Right lobe of liver (tissue), 6 donors: ENCODE measurements at regions not wholly inside any gene's neighbourhood (a gene's known extent, or its start where the extent isn't known, plus 50 kb on each side); places are given as distances from the start of the nearest gene placed in this dataset.
A peak's percentile ranks its signal among the peaks of the same experiment; 100 is the strongest.

Experiments
- ATAC-seq, 4 donors: fragments of 200-7000 bp; cut with Tn5 transposase; one replicate each; pipeline ENCODE4 v1.9.1; 2020; ENCODE audit warnings: mild to moderate bottlenecking in 4 of 4, moderate library complexity in 4 of 4
- DNase-seq, 3 donors: peaks; one replicate each; pipeline ENCODE4 v3.0.0-alpha.2; 2020
- H3K27ac ChIP-seq, 3 donors: fragments of 200-600 bp; one replicate each; pipeline ENCODE4 v1.8.0; 2022
- H3K27me3 ChIP-seq, 2 donors: fragments of 200-600 bp; one replicate each; pipeline ENCODE4 v1.8.0; 2022
- H3K36me3 ChIP-seq, 4 donors: fragments of 200-600 bp; sonication (generic) in 1 of 4; one replicate each; pipeline versions ENCODE4 v1.5.1 to v1.8.0; 2017 to 2022; ENCODE audit warnings: control low read depth in 1 of 4
- H3K4me1 ChIP-seq, 4 donors: fragments of 200-600 bp; sonication (generic) in 1 of 4; one replicate each; pipeline versions ENCODE4 v1.5.1 to v1.8.0; 2017 to 2022; ENCODE audit warnings: control low read depth in 1 of 4
- H3K4me3 ChIP-seq, 3 donors: fragments of 200-600 bp; one replicate each; pipeline ENCODE4 v1.8.0; 2022
- H3K9me3 ChIP-seq, 4 donors: fragments of 200-600 bp; sonication (generic) in 1 of 4; one replicate each; pipeline versions ENCODE4 v1.5.1 to v1.8.0; 2017 to 2022; ENCODE audit warnings: control low read depth in 1 of 4
- POLR2A ChIP-seq: fragments of 450-650 bp; IDR thresholded peaks from one replicate; pipeline ENCODE4 v1.6.1; 2017; ENCODE audit warnings: antibody characterized with exemption, mild to moderate bottlenecking
- WGBS: methylation state at CpG from one replicate; pipeline ENCODE4 v1.1.6; 2018; ENCODE audit warnings: low coverage, low lambda C conversion rate; ENCODE audit not compliant: insufficient coverage; ENCODE audit errors: missing lambda C conversion rate; 5-methylcytosine and 5-hydroxymethylcytosine counted together
- intact Hi-C, 2 donors: fragments of 100-400 bp; cut with DNase I; formaldehyde crosslinking; loops; one replicate each; pipeline versions ENCODE4 v1.11.2 to v1.14.1; 2022
- TF ChIP-seq, protein P1 (sequence below), 4 donors: fragments of 200-600 bp in 3 of 4; fragments of 450-650 bp in 1 of 4; IDR thresholded peaks; one replicate each; pipeline versions ENCODE4 v1.5.1 to v1.8.0; 2016 to 2022; ENCODE audit warnings: antibody characterized with exemption in 4 of 4, mild to moderate bottlenecking in 2 of 4
- donor health status: DM: no; HTN: yes; CAD: no.
- donor health status: DM: no; HTN: no; CAD: no.
- donor health status: DM: no; HTN: no; CAD: no.
- donor health status: DM: no; HTN: yes; CAD: no.
- donor health status: DM: no; HTN: yes; CAD: no.

DNA sequence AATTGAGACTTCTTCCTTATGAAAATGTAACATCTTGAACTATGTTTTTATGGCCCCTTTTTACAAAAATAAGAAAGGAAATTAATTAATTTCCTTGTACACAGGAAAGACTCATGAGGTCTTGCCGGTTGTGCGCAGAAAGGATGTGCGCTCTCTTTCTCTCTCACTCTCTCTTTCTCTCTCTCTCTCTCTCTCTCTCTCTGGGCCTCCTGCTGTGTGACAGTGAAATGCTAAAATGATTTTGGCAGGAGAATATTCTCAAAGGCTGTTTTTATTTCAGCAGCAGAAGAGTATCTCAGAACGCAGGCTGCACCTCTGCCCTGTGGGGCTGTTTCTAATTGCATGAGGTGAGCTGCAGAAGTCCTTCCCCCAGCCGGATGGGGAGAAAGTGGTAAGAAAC, 349.0 kb downstream of the MID1IP1 start:
- TF ChIP-seq POLR2A, result no peak
- TF ChIP-seq, protein P1, sequence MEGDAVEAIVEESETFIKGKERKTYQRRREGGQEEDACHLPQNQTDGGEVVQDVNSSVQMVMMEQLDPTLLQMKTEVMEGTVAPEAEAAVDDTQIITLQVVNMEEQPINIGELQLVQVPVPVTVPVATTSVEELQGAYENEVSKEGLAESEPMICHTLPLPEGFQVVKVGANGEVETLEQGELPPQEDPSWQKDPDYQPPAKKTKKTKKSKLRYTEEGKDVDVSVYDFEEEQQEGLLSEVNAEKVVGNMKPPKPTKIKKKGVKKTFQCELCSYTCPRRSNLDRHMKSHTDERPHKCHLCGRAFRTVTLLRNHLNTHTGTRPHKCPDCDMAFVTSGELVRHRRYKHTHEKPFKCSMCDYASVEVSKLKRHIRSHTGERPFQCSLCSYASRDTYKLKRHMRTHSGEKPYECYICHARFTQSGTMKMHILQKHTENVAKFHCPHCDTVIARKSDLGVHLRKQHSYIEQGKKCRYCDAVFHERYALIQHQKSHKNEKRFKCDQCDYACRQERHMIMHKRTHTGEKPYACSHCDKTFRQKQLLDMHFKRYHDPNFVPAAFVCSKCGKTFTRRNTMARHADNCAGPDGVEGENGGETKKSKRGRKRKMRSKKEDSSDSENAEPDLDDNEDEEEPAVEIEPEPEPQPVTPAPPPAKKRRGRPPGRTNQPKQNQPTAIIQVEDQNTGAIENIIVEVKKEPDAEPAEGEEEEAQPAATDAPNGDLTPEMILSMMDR (IDR thresholded peaks at IDR 0.05), result no peak
- no peak for DNase-seq
- Histone ChIP-seq H3K27me3 (peaks cover 0 to 4% of the 10 kb centered on the region in 2 donors), H3K9me3 (no peaks in the 10 kb centered on the region), H3K27ac (no peak overlapping the region), H3K4me3 (no peak overlapping the region), H3K4me1 (no peaks in the 10 kb centered on the region), H3K36me3 (no peaks in the 10 kb centered on the region)
- 59% methylated on average over 5 of the region's 5 CpGs for WGBS
- intact Hi-C loops, result no loop called here
- no peak for ATAC-seq

DNA sequence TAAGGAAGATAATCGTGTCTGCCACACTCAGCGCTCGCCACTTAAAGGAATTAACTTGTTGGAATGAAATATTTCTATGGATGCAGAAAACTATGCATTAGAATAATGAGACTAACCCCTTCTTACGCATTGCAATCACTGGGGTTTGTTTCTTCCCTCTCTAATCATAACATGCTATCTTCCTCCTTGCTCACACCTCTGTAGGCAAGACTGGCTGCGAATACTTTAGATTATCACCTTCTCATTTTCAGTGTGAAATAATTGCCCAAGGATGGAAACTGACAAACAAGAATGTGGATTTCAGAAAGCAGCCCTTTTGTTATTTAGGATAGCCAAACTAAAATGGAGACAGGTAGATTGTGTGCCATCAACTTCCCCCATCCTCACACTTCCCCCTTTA, 349.4 kb downstream of the MID1IP1 start:
- Histone ChIP-seq H3K4me3 (no peak overlapping the region), H3K36me3 (no peaks in the 10 kb centered on the region), H3K27me3 (peaks cover 0 to 4% of the 10 kb centered on the region in 2 donors), H3K9me3 (no peaks in the 10 kb centered on the region), H3K4me1 (no peaks in the 10 kb centered on the region), H3K27ac (no peak overlapping the region)
- ATAC-seq (no peak), DNase-seq (no peak)
- TF ChIP-seq, protein P1 (IDR thresholded peaks at IDR 0.05), result no peak
- TF ChIP-seq POLR2A, result no peak
- intact Hi-C loops, result no loop called here
- WGBS, result 55% methylated on average over 5 of the region's 5 CpGs

DNA sequence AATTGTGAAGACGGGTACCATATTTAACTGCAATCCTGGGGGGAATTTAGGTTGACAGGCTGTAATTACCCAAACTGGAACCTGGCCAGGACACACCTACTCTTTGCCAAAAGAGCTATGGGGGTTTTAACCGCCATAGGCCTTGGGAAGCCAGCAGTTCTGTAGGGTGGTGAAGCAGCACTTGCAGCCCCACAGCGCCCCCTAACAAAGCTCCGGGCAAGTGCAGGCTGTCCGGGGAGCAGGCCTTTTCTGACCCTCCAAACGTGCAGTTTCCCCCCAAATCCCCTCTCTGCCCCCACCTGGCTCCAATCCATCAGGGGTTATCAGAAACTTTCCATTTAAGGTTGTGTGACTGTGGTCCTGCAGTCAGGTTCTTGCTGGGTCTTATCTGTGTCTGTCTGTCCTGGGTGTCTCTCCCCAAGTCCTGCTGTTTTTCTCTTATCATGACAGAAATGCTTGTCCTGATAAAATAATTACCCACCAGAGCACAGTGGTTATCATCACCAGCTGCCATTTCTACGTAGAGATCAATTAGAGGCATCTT, 350.9 kb downstream of the MID1IP1 start:
- intact Hi-C loops, result no loop called here
- WGBS, result 21% methylated on average over 4 of the region's 7 CpGs

DNA sequence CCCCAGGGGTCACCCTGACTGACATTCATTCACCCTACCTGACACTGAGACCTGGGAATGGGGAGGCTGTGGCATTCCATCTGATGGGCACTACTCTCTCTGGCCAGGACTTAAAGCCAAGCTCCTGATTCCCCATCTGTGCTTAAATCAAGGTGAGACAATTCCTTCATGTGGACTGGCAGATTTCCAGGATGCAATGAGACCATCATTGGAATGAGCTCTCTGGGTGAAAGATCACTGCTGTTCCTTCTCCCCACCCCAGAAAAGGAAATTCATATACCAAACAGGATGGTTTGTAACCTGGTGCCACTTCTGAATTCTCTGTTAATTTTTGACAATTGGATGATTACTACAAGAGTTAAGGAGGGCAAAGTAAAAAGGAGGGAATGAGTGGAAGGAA, 354.8 kb downstream of the MID1IP1 start:
- H3K27me3 ChIP-seq, result no peaks in the 10 kb centered on the region
- TF ChIP-seq, protein P1 (IDR thresholded peaks at IDR 0.05), result no peak
- no peak for TF ChIP-seq POLR2A
- DNase-seq, result no peak
- H3K27ac ChIP-seq, result no peak overlapping the region
- H3K9me3 ChIP-seq, result no peaks in the 10 kb centered on the region
- H3K4me3 ChIP-seq, result no peak overlapping the region
- no peak for ATAC-seq
- H3K4me1 ChIP-seq, result no peaks in the 10 kb centered on the region
- intact Hi-C loops, result no loop called here
- no peaks in the 10 kb centered on the region for H3K36me3 ChIP-seq

More for the DNA sequence above, 350.9 kb downstream of the MID1IP1 start:
- Histone ChIP-seq H3K9me3 (no peaks in the 10 kb centered on the region), H3K4me1 (no peaks in the 10 kb centered on the region), H3K36me3 (no peaks in the 10 kb centered on the region), H3K4me3 (no peak overlapping the region), H3K27ac (no peak overlapping the region), H3K27me3 (peaks cover 0 to 4% of the 10 kb centered on the region in 2 donors)
- TF ChIP-seq, protein P1 (IDR thresholded peaks at IDR 0.05), result peak; percentile 27 to 44 (median 28)
- no peak for TF ChIP-seq POLR2A
- DNase-seq (peak in 1 of 3 donors; percentile 28), ATAC-seq (peak; percentile 43 to 55 (median 48))

DNA sequence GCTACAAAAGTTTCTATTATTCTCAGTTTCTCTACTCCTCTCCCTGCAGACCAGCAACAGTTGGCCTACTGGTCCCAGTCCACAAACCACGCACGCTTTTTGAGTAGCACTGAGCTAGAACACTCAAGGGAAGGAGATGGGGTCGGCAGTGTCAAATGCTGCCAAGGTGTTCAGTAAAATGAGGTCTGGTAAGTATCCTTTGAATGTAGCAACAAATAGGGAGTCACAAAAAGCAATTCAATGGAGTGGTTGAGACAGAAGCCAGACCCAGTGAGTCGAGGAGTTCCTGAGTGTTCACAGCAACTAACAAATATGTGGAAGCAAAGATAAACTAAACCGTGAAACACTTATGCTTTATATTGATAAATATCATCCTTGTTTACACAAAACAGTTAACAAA, 355.7 kb downstream of the MID1IP1 start:
- WGBS, result 29% methylated on average over 5 of the region's 5 CpGs
- Histone ChIP-seq H3K9me3 (no peaks in the 10 kb centered on the region), H3K4me1 (no peaks in the 10 kb centered on the region), H3K36me3 (no peaks in the 10 kb centered on the region), H3K27ac (no peak overlapping the region), H3K4me3 (no peak overlapping the region), H3K27me3 (no peaks in the 10 kb centered on the region)
- TF ChIP-seq POLR2A, result no peak
- TF ChIP-seq, protein P1 (IDR thresholded peaks at IDR 0.05), result no peak
- DNase-seq, result no peak
- no peak for ATAC-seq
- intact Hi-C loops, result no loop called here
